ENCODE measurements at regions not wholly inside any gene's neighbourhood (a gene's known extent, or its start where the extent isn't known, plus 50 kb on each side); places are given as distances from the start of the nearest gene placed in this dataset.

DNA sequence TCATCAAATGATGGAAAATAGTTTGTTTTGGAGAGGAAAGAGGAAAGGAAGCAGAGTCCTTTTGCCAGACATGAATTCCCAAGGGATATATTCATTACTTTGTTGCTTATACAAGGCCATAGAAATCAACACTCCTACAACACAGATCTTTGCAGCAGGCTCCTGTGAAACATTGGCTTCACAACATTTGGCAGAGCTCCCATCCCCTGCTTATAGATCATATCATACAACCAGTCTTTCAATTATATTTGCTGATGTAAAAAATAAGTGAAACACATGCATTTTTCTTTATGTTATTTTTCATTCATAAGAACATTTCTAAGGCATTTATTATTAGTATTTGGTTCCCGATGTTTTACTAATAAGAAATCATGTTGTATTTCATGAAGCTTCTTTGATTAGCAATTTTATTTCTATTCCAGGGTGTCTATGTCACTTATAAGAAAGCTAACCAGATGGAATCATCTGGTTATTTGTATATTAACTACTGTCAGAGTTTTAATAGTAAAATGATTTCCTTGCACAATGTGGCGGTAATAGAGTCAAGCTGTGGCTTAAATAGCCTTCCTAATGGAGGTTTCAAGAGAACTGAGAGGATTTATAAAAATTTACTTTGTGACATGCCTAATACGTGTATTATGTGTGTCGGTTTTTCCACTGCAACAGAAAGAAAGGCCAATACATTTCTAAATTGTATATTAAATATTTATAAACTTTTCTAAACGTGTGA, 470.3 kb upstream of the NCAM2 start:
- TF ChIP-seq YY1 (IDR thresholded peaks at IDR 0.05; ENCODE audit: low read depth) (no peak), TEAD4 (IDR thresholded peaks at IDR 0.05) (no peak), TAF1 (IDR thresholded peaks at IDR 0.05; ENCODE audit: low read depth) (no peak), ZBTB7A (IDR thresholded peaks at IDR 0.05; ENCODE audit: low read depth) (no peak), RAD21 (IDR thresholded peaks at IDR 0.05; ENCODE audit: low read depth) (no peak), NFIC (IDR thresholded peaks at IDR 0.05) (no peak)
